WTC11 (cell line): ENCODE measurements at regions not wholly inside any gene's neighbourhood (a gene's known extent, or its start where the extent isn't known, plus 50 kb on each side); places are given as distances from the start of the nearest gene placed in this dataset.

Experiments
- CTCF ChIP-seq: fragments of 200-600 bp; IDR thresholded peaks from 2 replicates; pipeline ENCODE4 v1.8.0; 2022; ENCODE audit warnings: antibody characterized with exemption
- ERG ChIP-seq: fragments of 250-450 bp; sonication (Bioruptor Pico); IDR thresholded peaks from 2 replicates; pipeline ENCODE4 v1.8.0; 2021; ENCODE audit warnings: mild to moderate bottlenecking
- ESRRA ChIP-seq: sonication (generic); formaldehyde crosslinking; IDR thresholded peaks from 2 replicates; pipeline ENCODE4 v1.8.1; 2022; ENCODE audit warnings: mild to moderate bottlenecking, missing genetic modification reagents, borderline replicate concordance
- ZBTB21 ChIP-seq: sonication (generic); formaldehyde crosslinking; IDR thresholded peaks from 2 replicates; pipeline ENCODE4 v1.8.1; 2023; ENCODE audit warnings: mild to moderate bottlenecking, missing genetic modification reagents, borderline replicate concordance

GRCh38 chr9:28365020-28365640 lies 791.8 kb upstream of the C9orf72 start:
- TF ChIP-seq CTCF (no peak), ZBTB21 (CRISPR knock-in tag) (no peak), ERG (CRISPR knock-in tag) (no peak), ESRRA (CRISPR knock-in tag) (no peak)
